Neural cell (in vitro differentiated cells): ENCODE measurements at regions not wholly inside any gene's neighbourhood (a gene's known extent, or its start where the extent isn't known, plus 50 kb on each side); places are given as distances from the start of the nearest gene placed in this dataset.

Experiments
- H2AFZ ChIP-seq: fragments of 200-600, 300-800 bp; sonication (generic), shearing (Covaris generic); 2 replicates; pipeline ENCODE4 v1.6.0; 2014; ENCODE audit warnings: low read depth, mild to moderate bottlenecking, antibody characterized with exemption, low read length, moderate library complexity
- H3F3A ChIP-seq: fragments of 200-600 bp; shearing (Covaris generic); 2 replicates; pipeline ENCODE4 v1.6.1; 2016; ENCODE audit warnings: mild to moderate bottlenecking, moderate library complexity, mixed read lengths, antibody characterized with exemption, low read length; ENCODE audit not compliant: insufficient read depth, poor library complexity, severe bottlenecking
- H3K27ac ChIP-seq: fragments of 200-600, 300-800 bp; sonication (generic), shearing (Covaris generic); 2 replicates; pipeline ENCODE4 v1.5.1; 2014; ENCODE audit warnings: mild to moderate bottlenecking, low read length, moderate library complexity
- H3K27me3 ChIP-seq: fragments of 300-800, 200-600 bp; sonication (generic), shearing (Covaris generic); 2 replicates; pipeline ENCODE4 v1.6.0; 2014; ENCODE audit warnings: mild to moderate bottlenecking, low read depth, low read length, moderate library complexity; ENCODE audit not compliant: insufficient read depth
- H3K36me3 ChIP-seq: fragments of 300-800, 200-600 bp; sonication (generic), shearing (Covaris generic); 2 replicates; pipeline ENCODE4 v1.5.1; 2014; ENCODE audit warnings: mild to moderate bottlenecking, antibody characterized with exemption, low read length, moderate library complexity; ENCODE audit not compliant: insufficient read depth
- H3K4me2 ChIP-seq: fragments of 300-800, 200-600 bp; sonication (generic), shearing (Covaris generic); 2 replicates; pipeline ENCODE4 v1.6.0; 2014; ENCODE audit warnings: mild to moderate bottlenecking, low read length
- H3K4me3 ChIP-seq: fragments of 300-800, 200-600 bp; sonication (generic), shearing (Covaris generic); 2 replicates; pipeline ENCODE4 v1.5.1; 2014; ENCODE audit warnings: mild to moderate bottlenecking, low read length, moderate library complexity
- H3K79me2 ChIP-seq: fragments of 200-600 bp; shearing (Covaris generic); replicated peaks from 2 replicates; pipeline ENCODE4 v1.6.0; 2014; ENCODE audit warnings: mild to moderate bottlenecking, low read length, moderate library complexity; ENCODE audit not compliant: insufficient read depth
- H3K9ac ChIP-seq: fragments of 300-800, 200-600 bp; sonication (generic), shearing (Covaris generic); 2 replicates; pipeline ENCODE4 v1.6.1; 2016; ENCODE audit warnings: mild to moderate bottlenecking, low read length, mixed read lengths
- H3K9me2 ChIP-seq: fragments of 200-600 bp; shearing (Covaris generic); 2 replicates; pipeline ENCODE4 v1.6.1; 2016; ENCODE audit warnings: mild to moderate bottlenecking, low read length, mixed read lengths; ENCODE audit not compliant: insufficient read depth
- H3K9me3 ChIP-seq: fragments of 200-600, 300-800 bp; sonication (generic), shearing (Covaris generic); 2 replicates; pipeline ENCODE4 v1.6.1; 2016; ENCODE audit warnings: mild to moderate bottlenecking, mixed run types, low read length, moderate library complexity, mixed read lengths
- H4K20me1 ChIP-seq: fragments of 200-600 bp; shearing (Covaris generic); 2 replicates; pipeline ENCODE4 v1.6.1; 2016; ENCODE audit warnings: mild to moderate bottlenecking, mixed run types; ENCODE audit not compliant: insufficient read depth
- EP300 ChIP-seq: fragments of 450-650 bp; conservative IDR thresholded peaks from 2 replicates; pipeline ENCODE4 v1.6.1; 2014; ENCODE audit warnings: antibody characterized with exemption, mild to moderate bottlenecking, moderate library complexity; ENCODE audit not compliant: poor library complexity, severe bottlenecking
- EZH2 ChIP-seq: fragments of 200-600, 300-800 bp; shearing (Covaris generic), sonication (generic); IDR thresholded peaks from 2 replicates; pipeline ENCODE4 v1.6.1; 2014; ENCODE audit warnings: antibody characterized with exemption, low read length, borderline replicate concordance, mild to moderate bottlenecking; ENCODE audit not compliant: insufficient read depth, poor library complexity, severe bottlenecking
- MXI1 ChIP-seq: fragments of 450-650 bp; conservative IDR thresholded peaks from 2 replicates; pipeline ENCODE4 v1.6.1; 2014; ENCODE audit warnings: antibody characterized with exemption, mild to moderate bottlenecking; ENCODE audit not compliant: poor library complexity, severe bottlenecking
- POLR2AphosphoS5 ChIP-seq: IDR thresholded peaks from 2 replicates; pipeline ENCODE4 v1.6.1; 2012
- RAD21 ChIP-seq: fragments of 450-650 bp; conservative IDR thresholded peaks from 2 replicates; pipeline ENCODE4 v1.6.1; 2014; ENCODE audit warnings: antibody characterized with exemption, mild to moderate bottlenecking, moderate library complexity
- SMC3 ChIP-seq: fragments of 450-650 bp; conservative IDR thresholded peaks from 2 replicates; pipeline ENCODE4 v1.6.1; 2014; ENCODE audit warnings: antibody characterized with exemption, mild to moderate bottlenecking, moderate library complexity; ENCODE audit not compliant: poor library complexity
- TAF1 ChIP-seq: IDR thresholded peaks from 2 replicates; pipeline ENCODE4 v1.6.1; 2012; ENCODE audit warnings: low read depth
- TF ChIP-seq, protein P1 (sequence below): fragments of 450-650 bp; IDR thresholded peaks from 2 replicates; pipeline ENCODE4 v1.5.1; 2014; ENCODE audit warnings: antibody characterized with exemption, mild to moderate bottlenecking, moderate library complexity; ENCODE audit not compliant: poor library complexity, severe bottlenecking
- TF ChIP-seq, protein P2 (sequence below): IDR thresholded peaks from 2 replicates; pipeline ENCODE4 v1.6.1; 2012; ENCODE audit warnings: borderline replicate concordance

DNA sequence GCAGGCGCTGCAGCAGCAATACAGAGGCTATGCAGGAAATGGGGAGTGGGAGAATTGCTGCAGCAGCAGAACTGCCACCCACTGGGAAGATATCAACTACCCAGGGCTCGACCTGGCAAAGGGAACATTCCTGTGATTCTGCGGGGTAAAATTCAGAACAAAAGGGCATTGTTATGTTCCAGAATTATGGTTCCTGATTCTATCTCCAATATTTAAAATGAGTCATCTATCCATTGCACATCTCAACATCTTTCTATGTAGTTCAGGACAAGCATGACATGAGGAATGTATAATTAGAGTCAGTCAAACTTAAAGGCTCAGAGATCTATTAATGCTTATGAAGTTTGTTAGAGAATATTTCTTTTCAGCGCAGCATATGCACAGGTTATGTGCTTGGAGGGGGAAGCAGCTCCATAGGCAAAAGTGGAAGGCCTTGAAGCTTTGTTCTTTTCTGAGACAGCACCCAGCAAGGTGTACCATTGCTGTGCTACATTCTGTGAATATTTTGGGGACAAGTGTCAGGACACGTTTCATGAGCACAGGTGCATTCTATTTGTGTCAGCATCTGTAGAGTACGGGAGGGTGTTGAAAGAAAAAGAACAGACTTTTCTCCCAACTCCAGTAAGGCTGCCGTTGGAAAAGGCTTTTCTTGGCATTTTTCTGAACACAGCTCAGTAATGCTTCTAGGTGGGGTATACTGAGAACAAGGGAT lies 395.6 kb upstream of the MPDZ start:
- no peak overlapping the region for H2AFZ ChIP-seq
- no peaks in the 10 kb centered on the region for H3K9me2 ChIP-seq
- no peaks in the 10 kb centered on the region for H3K9me3 ChIP-seq
- TF ChIP-seq EP300: no peak
- TF ChIP-seq SMC3: no peak
- no peak for TF ChIP-seq MXI1
- TF ChIP-seq, protein P1, sequence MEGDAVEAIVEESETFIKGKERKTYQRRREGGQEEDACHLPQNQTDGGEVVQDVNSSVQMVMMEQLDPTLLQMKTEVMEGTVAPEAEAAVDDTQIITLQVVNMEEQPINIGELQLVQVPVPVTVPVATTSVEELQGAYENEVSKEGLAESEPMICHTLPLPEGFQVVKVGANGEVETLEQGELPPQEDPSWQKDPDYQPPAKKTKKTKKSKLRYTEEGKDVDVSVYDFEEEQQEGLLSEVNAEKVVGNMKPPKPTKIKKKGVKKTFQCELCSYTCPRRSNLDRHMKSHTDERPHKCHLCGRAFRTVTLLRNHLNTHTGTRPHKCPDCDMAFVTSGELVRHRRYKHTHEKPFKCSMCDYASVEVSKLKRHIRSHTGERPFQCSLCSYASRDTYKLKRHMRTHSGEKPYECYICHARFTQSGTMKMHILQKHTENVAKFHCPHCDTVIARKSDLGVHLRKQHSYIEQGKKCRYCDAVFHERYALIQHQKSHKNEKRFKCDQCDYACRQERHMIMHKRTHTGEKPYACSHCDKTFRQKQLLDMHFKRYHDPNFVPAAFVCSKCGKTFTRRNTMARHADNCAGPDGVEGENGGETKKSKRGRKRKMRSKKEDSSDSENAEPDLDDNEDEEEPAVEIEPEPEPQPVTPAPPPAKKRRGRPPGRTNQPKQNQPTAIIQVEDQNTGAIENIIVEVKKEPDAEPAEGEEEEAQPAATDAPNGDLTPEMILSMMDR: no peak
- no peak for TF ChIP-seq TAF1
- TF ChIP-seq, protein P2, sequence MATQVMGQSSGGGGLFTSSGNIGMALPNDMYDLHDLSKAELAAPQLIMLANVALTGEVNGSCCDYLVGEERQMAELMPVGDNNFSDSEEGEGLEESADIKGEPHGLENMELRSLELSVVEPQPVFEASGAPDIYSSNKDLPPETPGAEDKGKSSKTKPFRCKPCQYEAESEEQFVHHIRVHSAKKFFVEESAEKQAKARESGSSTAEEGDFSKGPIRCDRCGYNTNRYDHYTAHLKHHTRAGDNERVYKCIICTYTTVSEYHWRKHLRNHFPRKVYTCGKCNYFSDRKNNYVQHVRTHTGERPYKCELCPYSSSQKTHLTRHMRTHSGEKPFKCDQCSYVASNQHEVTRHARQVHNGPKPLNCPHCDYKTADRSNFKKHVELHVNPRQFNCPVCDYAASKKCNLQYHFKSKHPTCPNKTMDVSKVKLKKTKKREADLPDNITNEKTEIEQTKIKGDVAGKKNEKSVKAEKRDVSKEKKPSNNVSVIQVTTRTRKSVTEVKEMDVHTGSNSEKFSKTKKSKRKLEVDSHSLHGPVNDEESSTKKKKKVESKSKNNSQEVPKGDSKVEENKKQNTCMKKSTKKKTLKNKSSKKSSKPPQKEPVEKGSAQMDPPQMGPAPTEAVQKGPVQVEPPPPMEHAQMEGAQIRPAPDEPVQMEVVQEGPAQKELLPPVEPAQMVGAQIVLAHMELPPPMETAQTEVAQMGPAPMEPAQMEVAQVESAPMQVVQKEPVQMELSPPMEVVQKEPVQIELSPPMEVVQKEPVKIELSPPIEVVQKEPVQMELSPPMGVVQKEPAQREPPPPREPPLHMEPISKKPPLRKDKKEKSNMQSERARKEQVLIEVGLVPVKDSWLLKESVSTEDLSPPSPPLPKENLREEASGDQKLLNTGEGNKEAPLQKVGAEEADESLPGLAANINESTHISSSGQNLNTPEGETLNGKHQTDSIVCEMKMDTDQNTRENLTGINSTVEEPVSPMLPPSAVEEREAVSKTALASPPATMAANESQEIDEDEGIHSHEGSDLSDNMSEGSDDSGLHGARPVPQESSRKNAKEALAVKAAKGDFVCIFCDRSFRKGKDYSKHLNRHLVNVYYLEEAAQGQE: no peak
- no peak for TF ChIP-seq EZH2
- no peak for TF ChIP-seq RAD21
- no peak for TF ChIP-seq POLR2AphosphoS5
- no peaks in the 10 kb centered on the region for H4K20me1 ChIP-seq
- H3K27me3 ChIP-seq: no peaks in the 10 kb centered on the region
- no peaks in the 10 kb centered on the region for H3K79me2 ChIP-seq
- H3K27ac ChIP-seq: no peak overlapping the region
- no peaks in the 10 kb centered on the region for H3F3A ChIP-seq
- H3K4me2 ChIP-seq: no peak overlapping the region
- no peak overlapping the region for H3K4me3 ChIP-seq
- H3K36me3 ChIP-seq: no peaks in the 10 kb centered on the region
- H3K9ac ChIP-seq: no peak overlapping the region

DNA sequence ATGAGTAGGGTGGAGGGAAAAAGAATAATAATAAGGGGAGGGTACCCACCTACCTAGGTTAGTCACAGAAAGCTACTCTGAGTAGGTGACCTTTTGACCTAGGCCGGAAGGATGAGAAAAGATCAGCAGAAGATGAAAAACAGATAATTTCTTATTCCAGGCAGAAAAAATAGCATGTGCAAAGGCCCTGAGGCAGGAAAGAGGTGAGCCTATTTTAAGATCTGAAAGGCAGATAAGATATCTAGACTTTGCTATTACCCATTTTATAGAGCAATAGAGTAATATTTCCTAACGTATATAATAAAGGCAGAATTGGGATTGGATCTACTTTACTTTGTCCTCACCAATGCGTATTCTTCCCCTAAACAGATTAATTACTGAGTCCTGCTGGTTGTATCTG lies 393.9 kb upstream of the MPDZ start:
- Histone ChIP-seq H3K9ac (no peak overlapping the region), H3K27me3 (no peaks in the 10 kb centered on the region), H3K4me2 (no peak overlapping the region), H3K27ac (no peak overlapping the region), H3K36me3 (no peaks in the 10 kb centered on the region), H3K9me3 (no peaks in the 10 kb centered on the region), H2AFZ (no peak overlapping the region), H3F3A (no peaks in the 10 kb centered on the region), H3K79me2 (no peaks in the 10 kb centered on the region), H3K4me3 (no peak overlapping the region), H4K20me1 (no peaks in the 10 kb centered on the region), H3K9me2 (no peaks in the 10 kb centered on the region)
- no peak for TF ChIP-seq MXI1
- TF ChIP-seq, protein P2: no peak
- no peak for TF ChIP-seq POLR2AphosphoS5
- TF ChIP-seq EP300: no peak
- TF ChIP-seq EZH2: no peak
